ENCODE measurements at regions not wholly inside any gene's neighbourhood (a gene's known extent, or its start where the extent isn't known, plus 50 kb on each side); places are given as distances from the start of the nearest gene placed in this dataset.
"Not testable (repeated sequence)": the region's sequence is repeated elsewhere in the genome, so short reads cannot be mapped to it uniquely, and the experiment has no call there.

GRCh38 chr2:11923935-11924334 is 177.5 kb downstream of the LPIN1 start:
- DNase-seq, result no peak

GRCh38 chr2:11925295-11926066 is 179.0 kb downstream of the LPIN1 start:
- DNase-seq, result no peak

DNA sequence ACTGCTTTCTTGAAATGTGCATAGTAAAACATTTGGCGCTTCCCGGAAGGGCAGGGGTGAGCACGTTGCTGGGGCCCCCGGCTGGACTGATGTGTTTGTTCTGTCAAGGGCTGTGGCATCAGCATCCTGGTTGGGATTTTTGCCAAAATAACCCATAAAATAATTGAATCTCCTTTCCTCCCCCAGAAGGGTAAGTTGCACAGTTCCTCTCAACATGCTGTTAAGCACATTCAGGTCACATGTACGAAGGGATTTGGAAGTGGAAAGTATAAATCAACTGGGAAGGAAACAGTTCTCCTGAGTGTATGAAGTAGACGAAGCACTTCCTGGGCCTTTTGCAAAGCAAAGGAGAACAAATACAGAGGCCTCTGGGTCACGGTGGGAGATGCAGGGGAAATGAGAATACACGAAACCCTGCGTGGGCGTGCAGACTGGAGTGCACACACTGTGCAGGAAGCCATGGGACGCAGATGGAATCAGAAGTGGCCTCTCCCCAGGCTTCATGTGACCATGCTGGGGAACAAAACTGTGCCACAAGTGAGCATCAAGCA is 183.9 kb downstream of the LPIN1 start:
- no peak for DNase-seq

- DNase-seq, result no peak
These were observed 185.6 kb downstream of the LPIN1 start for GRCh38 chr2:11932048-11932512.

DNA sequence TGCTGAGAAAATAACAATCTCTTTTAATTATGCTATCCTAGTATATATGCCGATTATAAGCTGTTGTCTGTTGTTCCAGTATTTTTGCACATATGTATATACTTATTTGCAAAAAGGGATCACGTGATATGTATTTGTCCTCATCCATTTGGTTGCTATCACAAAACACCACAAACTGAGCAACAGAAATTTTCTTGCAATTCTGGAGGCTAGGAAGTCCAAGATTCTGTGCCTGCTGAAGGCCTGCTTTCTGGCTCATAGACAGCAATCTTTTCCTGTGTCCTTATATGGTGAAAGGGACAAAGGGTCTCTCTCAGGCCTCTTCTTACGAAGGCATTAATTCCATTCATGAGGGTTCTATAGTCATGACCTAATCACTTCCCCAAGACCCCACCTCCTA is 186.5 kb downstream of the LPIN1 start:
- no peak for DNase-seq

GRCh38 chr2:11933854-11934253 is 187.4 kb downstream of the LPIN1 start:
- no peak for DNase-seq

DNA sequence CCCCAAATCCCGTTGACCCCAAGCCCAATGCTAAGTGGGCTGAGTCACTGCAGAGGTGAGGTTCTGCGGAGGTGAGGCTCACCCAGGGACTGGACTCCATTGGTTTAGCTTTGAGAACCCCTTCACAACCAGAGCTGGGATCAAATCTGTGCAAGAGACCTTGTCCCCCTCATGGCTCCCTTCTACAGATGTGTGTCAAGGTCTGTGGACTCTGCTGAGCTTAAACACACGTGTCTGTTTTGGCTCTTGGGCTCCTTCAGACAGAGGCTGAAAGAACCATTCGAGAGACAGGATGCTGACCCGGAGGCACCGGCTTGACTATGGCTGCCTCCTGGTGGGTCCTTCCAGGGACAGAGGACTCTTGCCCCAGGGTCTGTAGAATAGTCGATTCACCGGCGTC is 190.3 kb downstream of the LPIN1 start:
- DNase-seq, result no peak

DNA sequence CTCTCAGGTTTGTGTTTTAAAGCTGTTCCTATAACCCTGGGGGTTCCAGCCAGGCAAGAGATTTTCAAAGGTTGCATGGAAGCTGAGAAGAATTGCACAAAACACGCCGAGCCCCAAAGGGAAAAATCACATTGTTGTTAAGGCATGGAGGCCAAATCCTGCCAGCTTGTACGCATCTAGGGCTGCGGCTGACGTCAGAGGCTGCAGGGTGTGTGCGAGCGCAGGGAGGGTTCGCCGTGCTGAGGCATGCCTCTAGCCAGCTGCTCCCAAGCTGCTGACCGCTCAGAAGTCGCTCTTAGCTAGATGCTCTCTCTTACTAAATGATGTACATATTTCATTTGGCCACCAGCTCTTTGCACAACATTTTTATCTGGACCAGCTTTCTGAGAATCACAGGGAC is 191.8 kb downstream of the LPIN1 start:
- DNase-seq, result no peak

DNA sequence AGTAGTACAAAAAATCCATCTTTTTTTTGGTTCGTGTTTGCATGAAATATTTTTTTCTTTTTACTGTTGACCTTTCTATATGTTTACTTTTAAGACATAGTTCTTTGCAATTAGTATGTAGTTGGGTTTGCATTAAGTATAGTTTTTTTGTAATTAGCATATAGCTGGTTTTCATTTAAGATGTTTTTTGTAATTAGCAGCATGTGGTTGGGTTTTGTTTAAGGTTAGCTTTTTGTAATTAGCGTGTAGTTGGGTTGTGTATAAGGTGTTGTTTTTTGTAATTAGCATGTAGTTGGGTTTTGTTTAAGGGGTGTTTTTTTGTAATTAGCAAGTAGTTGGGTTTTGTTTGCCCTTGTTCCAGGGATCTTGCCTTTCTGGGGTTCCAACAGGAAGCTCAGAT is 193.1 kb downstream of the LPIN1 start:
- no peak for DNase-seq

GRCh38 chr2:11940121-11940743 is 193.8 kb downstream of the LPIN1 start:
- DNase-seq, result no peak

GRCh38 chr2:11940799-11941198 is 194.4 kb downstream of the LPIN1 start:
- DNase-seq, result no peak

GRCh38 chr2:11941201-11942177 is 195.1 kb downstream of the LPIN1 start:
- no peak for DNase-seq

DNA sequence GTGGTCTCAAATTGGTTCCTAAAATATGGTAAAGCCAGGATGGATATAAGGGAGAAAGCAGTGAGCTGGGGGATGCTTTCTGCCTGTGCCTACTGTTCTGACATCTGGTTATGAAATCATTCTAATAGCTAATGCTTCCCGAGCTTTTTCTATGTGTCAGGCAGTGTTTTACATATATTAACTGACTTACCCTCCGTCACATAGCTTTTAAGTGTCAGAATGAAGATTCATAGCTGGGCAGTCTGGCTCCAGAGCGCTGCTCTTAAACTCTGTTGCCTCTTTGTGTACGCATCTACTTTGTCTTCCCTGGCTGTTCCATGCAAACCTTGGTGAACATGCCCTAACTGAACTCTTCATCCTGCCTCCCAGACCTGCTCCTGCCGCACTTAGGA is 195.7 kb downstream of the LPIN1 start:
- DNase-seq, result no peak

- DNase-seq, result no peak
These were observed 197.9 kb downstream of the LPIN1 start for GRCh38 chr2:11944311-11944710.

DNA sequence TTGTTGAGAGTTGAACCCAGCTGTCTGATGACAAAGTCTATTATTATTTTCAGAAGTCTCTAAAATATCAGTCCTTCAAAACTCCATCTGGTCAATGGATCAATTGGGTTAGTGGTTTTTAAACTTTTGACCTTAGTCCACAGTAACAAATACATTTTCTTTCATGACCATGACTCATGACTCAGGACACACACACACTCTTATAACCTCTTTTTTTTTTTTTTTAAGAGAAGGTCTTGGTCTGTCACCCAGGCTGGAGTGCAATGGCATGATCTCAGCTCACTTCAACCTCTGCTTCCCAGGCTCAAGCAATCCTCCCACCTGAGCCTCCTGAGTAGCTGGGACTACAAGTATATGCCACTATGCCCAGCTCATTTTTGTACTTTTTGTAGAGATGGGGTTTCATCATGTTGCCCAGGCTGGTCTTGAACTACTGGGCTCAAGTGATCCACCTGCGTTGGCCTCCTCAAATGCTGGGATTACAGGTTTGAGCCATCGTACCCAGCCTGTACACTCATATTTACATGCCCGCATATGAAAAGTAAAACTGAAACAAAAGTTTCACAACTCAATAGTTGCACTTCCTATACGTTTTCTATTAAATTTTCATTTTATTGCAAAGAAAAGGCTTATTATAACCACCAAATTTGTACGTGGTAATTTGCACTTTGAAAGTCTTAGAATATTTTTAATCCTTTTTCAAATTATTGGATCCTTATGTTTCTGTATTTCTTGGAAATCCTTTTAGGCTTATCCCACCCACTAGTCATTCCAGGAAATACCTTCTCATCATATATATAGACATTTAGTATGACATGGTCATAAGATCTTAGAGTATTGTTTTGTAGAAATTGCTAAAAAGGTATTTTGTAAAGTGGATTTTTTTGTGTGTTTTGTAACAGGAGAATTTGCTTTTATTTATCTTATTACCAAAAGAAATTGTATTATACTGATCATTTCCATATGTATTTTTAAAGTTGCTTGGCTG is 199.0 kb downstream of the LPIN1 start:
- DNase-seq, result no peak

DNA sequence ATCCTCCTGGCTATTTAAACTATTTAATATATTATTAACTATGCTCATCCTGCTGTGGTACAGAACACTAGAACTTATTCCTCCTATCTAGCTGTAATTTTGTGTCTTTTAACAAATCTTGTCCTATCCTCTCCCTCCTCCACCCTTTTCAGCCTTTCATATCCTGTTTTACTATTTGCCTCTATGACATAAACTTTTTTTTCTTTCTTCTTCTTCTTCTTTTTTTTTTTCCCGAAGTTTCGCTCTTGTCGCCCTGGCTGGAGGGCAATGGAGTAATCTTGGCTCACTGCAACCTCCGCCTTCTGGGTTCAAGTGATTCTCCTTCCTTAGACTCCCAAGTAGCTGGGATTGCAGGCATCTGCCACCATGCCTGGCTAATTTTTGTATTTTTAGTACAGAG is 201.5 kb downstream of the LPIN1 start:
- DNase-seq, result no peak

DNA sequence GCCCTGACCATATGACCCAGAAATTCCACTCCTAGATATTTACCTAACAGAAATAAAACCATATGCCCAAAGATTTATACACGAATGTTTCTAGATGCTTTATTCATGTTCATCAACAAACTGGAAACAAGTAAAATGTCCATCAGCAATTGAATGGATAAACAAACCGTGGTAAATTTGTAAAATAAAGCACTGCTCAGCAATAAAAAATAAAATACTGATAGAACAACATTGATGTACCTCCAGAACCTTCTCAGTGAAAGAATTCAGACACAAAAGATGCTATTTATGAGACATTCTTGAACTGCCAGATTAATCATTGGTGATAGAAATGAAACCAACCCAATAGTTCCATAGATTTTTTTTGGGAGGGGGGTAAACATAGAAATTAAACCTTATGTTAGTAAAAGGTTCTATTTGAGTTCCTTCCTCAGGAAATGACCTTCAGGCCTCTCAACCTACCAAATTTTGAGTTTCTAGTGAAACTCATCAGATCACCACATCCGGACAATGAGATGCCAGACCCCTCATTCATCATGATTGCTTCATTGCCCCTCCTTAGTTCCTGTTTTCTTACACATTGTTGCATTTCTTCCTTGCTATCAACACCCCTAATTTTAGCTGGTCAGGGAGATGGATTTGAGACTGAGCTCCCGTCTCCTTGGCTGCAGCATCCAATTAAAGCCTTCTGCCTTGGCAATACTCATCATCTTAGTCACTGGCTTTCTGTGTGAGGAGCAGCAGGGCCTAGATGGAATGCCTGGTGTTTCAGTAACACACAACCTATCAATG is 203.5 kb downstream of the LPIN1 start:
- no peak for DNase-seq

GRCh38 chr2:11950896-11951295 is 204.5 kb downstream of the LPIN1 start:
- DNase-seq, result no peak

GRCh38 chr2:11951492-11951891 is 205.1 kb downstream of the LPIN1 start:
- not testable (repeated sequence) for DNase-seq

- DNase-seq, result no peak
These were observed 206.8 kb downstream of the LPIN1 start for GRCh38 chr2:11953258-11953657.

GRCh38 chr2:11955314-11955713 is 208.9 kb downstream of the LPIN1 start:
- no peak for DNase-seq

Measured in CD4-positive, alpha-beta T cell treated with Interleukin-15 for 1 hour (primary cell).